HG03439 (cell line): ENCODE measurements at regions not wholly inside any gene's neighbourhood (a gene's known extent, or its start where the extent isn't known, plus 50 kb on each side); places are given as distances from the start of the nearest gene placed in this dataset.
"Not testable (repeated sequence)": the region's sequence is repeated elsewhere in the genome, so short reads cannot be mapped to it uniquely, and the experiment has no call there.

Source experiments
- ATAC-seq: cut with Tn5 transposase; IDR thresholded peaks from one replicate; pipeline ENCODE4 v1.9.1; 2021; ENCODE audit warnings: mild to moderate bottlenecking, moderate library complexity; ENCODE audit not compliant: unreplicated experiment

- no peak for ATAC-seq
Observed at GRCh38 chr4:158122501-158122900, 50.3 kb downstream of the GASK1B start.

- ATAC-seq, result no peak
Observed at GRCh38 chr4:158121161-158121579, 51.7 kb downstream of the GASK1B start.

- not testable (repeated sequence) for ATAC-seq
Observed at GRCh38 chr4:158120645-158121151, 52.1 kb downstream of the GASK1B start.

GRCh38 chr4:158112611-158113010 lies 60.2 kb downstream of the GASK1B start:
- ATAC-seq, result no peak

- ATAC-seq, result no peak
Observed at GRCh38 chr4:158111241-158111640, 61.6 kb downstream of the GASK1B start.

- ATAC-seq, result no peak
Observed at GRCh38 chr4:158102904-158103303, 69.9 kb downstream of the GASK1B start.

GRCh38 chr4:158099686-158100085 lies 73.1 kb downstream of the GASK1B start:
- no peak for ATAC-seq

- no peak for ATAC-seq
Observed at GRCh38 chr4:158098802-158099201, 74.0 kb downstream of the GASK1B start.

GRCh38 chr4:158094413-158095134 lies 78.3 kb downstream of the GASK1B start:
- ATAC-seq, result no peak

- no peak for ATAC-seq
Observed at GRCh38 chr4:158090323-158090722, 82.5 kb downstream of the GASK1B start.

GRCh38 chr4:158089897-158090296 lies 82.9 kb downstream of the GASK1B start:
- not testable (repeated sequence) for ATAC-seq

GRCh38 chr4:158080354-158080753 lies 92.5 kb downstream of the GASK1B start:
- no peak for ATAC-seq

GRCh38 chr4:158079661-158080060 lies 93.2 kb downstream of the GASK1B start:
- no peak for ATAC-seq

GRCh38 chr4:158077835-158078234 lies 95.0 kb downstream of the GASK1B start:
- ATAC-seq, result no peak

GRCh38 chr4:158074851-158075250 lies 98.0 kb downstream of the GASK1B start:
- no peak for ATAC-seq

- ATAC-seq, result no peak
Observed at GRCh38 chr4:158071931-158072330, 100.9 kb downstream of the GASK1B start.

- ATAC-seq, result no peak
Observed at GRCh38 chr4:158068068-158068467, 104.8 kb downstream of the GASK1B start.

GRCh38 chr4:158067646-158068045 lies 105.2 kb downstream of the GASK1B start:
- ATAC-seq, result no peak

GRCh38 chr4:158065603-158066002 lies 107.2 kb downstream of the GASK1B start:
- no peak for ATAC-seq

- ATAC-seq, result no peak
Observed at GRCh38 chr4:158065176-158065575, 107.6 kb downstream of the GASK1B start.

GRCh38 chr4:158056689-158057245 lies 116.1 kb downstream of the GASK1B start:
- ATAC-seq, result no peak

- no peak for ATAC-seq
Observed at GRCh38 chr4:158055668-158056067, 117.2 kb downstream of the GASK1B start.
